ENCODE measurements at regions not wholly inside any gene's neighbourhood (a gene's known extent, or its start where the extent isn't known, plus 50 kb on each side); places are given as distances from the start of the nearest gene placed in this dataset.

DNA sequence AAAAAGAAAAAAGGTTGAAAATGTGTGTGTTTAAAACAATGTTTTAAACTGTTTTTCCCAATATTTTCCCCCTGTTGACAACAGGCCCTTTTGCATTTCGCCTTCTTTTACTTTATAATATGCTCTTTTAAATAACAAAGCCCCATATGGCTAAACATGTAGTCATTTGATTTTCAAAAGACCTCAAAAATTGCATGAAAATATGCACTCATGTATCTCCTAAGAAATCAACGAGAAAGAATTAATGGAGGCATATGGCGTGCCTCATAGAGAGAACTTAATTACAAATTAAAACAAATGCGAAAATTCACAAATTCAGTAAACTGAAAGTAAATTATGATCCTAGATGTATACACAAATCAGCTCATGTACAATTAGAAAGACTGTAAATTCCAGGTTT lies 202.6 kb upstream of the FOXN3 start:
- TF ChIP-seq, protein P1, sequence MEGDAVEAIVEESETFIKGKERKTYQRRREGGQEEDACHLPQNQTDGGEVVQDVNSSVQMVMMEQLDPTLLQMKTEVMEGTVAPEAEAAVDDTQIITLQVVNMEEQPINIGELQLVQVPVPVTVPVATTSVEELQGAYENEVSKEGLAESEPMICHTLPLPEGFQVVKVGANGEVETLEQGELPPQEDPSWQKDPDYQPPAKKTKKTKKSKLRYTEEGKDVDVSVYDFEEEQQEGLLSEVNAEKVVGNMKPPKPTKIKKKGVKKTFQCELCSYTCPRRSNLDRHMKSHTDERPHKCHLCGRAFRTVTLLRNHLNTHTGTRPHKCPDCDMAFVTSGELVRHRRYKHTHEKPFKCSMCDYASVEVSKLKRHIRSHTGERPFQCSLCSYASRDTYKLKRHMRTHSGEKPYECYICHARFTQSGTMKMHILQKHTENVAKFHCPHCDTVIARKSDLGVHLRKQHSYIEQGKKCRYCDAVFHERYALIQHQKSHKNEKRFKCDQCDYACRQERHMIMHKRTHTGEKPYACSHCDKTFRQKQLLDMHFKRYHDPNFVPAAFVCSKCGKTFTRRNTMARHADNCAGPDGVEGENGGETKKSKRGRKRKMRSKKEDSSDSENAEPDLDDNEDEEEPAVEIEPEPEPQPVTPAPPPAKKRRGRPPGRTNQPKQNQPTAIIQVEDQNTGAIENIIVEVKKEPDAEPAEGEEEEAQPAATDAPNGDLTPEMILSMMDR (IDR thresholded peaks at IDR 0.05): no peak
- no peak for TF ChIP-seq POLR2A (IDR thresholded peaks at IDR 0.05)

All from vagina (tissue), 2 donors.